Loucy (cell line): ENCODE measurements at regions not wholly inside any gene's neighbourhood (a gene's known extent, or its start where the extent isn't known, plus 50 kb on each side); places are given as distances from the start of the nearest gene placed in this dataset.

Experiments
- CTCF ChIP-seq: fragments of 200-600 bp; sonication (generic); conservative IDR thresholded peaks from 2 replicates; pipeline ENCODE4 v1.5.1; 2014; ENCODE audit warnings: mild to moderate bottlenecking, antibody characterized with exemption, low read length
- EZH2phosphoT487 ChIP-seq: fragments of 200-600 bp; IDR thresholded peaks from 2 replicates; pipeline ENCODE4 v1.6.1; 2018; ENCODE audit warnings: antibody characterized with exemption, mild to moderate bottlenecking, moderate library complexity, borderline replicate concordance

GRCh38 chr10:131418681-131419080, 107.2 kb upstream of the TCERG1L start:
- TF ChIP-seq CTCF: no peak
- TF ChIP-seq EZH2phosphoT487: no peak
